Adrenal gland (tissue), 9 donors: ENCODE measurements at regions not wholly inside any gene's neighbourhood (a gene's known extent, or its start where the extent isn't known, plus 50 kb on each side); places are given as distances from the start of the nearest gene placed in this dataset.

Source experiments
- DNase-seq, 7 donors: peaks; one replicate each; pipeline ENCODE4 v3.0.0-alpha.2; 2019 to 2020
- H3K27ac ChIP-seq, 5 donors: fragments of 200-600 bp; sonication (generic) in 4 of 5; 1 replicate in 3 of 5; 2 replicates in 2 of 5; pipeline versions ENCODE4 v1.5.1 to v1.8.0; 2016 to 2020; ENCODE audit warnings: mild to moderate bottlenecking in 1 of 5
- H3K27me3 ChIP-seq: fragments of 200-600 bp; 2 replicates; pipeline ENCODE4 v1.8.0; 2021
- H3K36me3 ChIP-seq, 2 donors: fragments of 200-600 bp; replicated peaks in 1 of 2; 1 replicate in 1 of 2; 2 replicates in 1 of 2; pipeline versions ENCODE4 v1.5.1 to v1.8.0; 2018 to 2022
- H3K4me1 ChIP-seq, 2 donors: fragments of 200-600 bp; replicated peaks in 1 of 2; 1 replicate in 1 of 2; 2 replicates in 1 of 2; pipeline versions ENCODE4 v1.5.1 to v1.8.0; 2018 to 2021
- H3K4me3 ChIP-seq, 4 donors: fragments of 200-600 bp; sonication (generic) in 3 of 4; one replicate each; pipeline ENCODE4 v1.5.1; 2016 to 2018
- H3K9me3 ChIP-seq, 3 donors: fragments of 200-600 bp; sonication (generic) in 1 of 3; replicated peaks in 1 of 3; 1 replicate in 2 of 3; 2 replicates in 1 of 3; pipeline versions ENCODE4 v1.5.1 to v1.8.0; 2016 to 2021
- CTCF ChIP-seq, 6 experiments: fragments of 450-650 bp in 4 of 6; fragments of 200-600 bp in 2 of 6; sonication (generic) in 1 of 6; IDR thresholded peaks; 1 replicate in 5 of 6; 2 replicates in 1 of 6; pipeline versions ENCODE4 v1.5.1 to v1.8.0; 2016 to 2021; ENCODE audit warnings: antibody characterized with exemption in 6 of 6, mild to moderate bottlenecking in 2 of 6, moderate library complexity in 1 of 6
- POLR2A ChIP-seq, 2 donors: fragments of 450-650 bp; IDR thresholded peaks; one replicate each; pipeline ENCODE4 v1.6.1; 2017; ENCODE audit warnings: antibody characterized with exemption in 2 of 2, mild to moderate bottlenecking in 2 of 2, moderate library complexity in 1 of 2
- WGBS, 4 donors: extraction: QIAGEN DNeasy Blood & Tissue Kit in 2 of 4; methylation state at CpG; one replicate each; pipeline versions ENCODE4 v1.1.5 to v1.1.7; 2013 to 2017; 5-methylcytosine and 5-hydroxymethylcytosine counted together
- intact Hi-C, 2 donors: fragments of 100-400 bp; cut with DNase I; formaldehyde crosslinking; loops; one replicate each; pipeline versions ENCODE4 v1.14.1 to v1.15.0; 2022 to 2023
- donor health status: healthy with polysubstance abuse.
- donor health status: Bipolar disorder and iron deficiency.
- donor health status: DM: yes; HTN: yes; CAD: no.
- donor health status: DM: no; HTN: no; CAD: no.
- donor health status: DM: no; HTN: no; CAD: no.

DNA sequence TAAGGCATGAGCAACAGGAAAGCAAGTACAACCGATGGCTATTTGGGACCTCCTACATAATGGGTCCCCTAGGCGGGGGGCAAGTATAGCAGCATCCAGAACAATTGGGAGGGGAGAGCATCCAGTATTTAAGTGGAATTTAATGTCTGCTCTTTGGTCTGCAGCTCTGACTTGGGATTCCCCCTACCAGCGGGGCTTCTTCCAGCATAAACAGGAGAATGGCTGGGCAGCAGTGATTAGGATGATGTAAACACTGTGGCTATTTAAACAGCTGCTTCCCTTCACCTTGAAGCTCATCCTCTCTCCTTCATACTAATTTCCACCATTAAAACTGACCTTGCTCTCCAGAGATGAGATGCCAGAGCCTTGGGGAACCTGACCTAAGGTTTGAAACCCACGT, 73.9 kb upstream of the OXGR1 start:
- WGBS, 4 donors = 44 to 60% (median 48%) methylated on average over 4 of the region's 4 CpGs
- Histone ChIP-seq H3K4me1 (no peaks in the 10 kb centered on the region), H3K27ac (no peak overlapping the region), H3K4me3 (no peak overlapping the region), H3K27me3 (peaks cover 12% of the 10 kb centered on the region), H3K9me3 (no peaks in the 10 kb centered on the region), H3K36me3 (no peaks in the 10 kb centered on the region)
- no peak for DNase-seq
- intact Hi-C loops = no loop called here
- TF ChIP-seq POLR2A (IDR thresholded peaks at IDR 0.05) = no peak
- TF ChIP-seq CTCF (IDR thresholded peaks at IDR 0.05) = no peak

- DNase-seq = no peak
- intact Hi-C loops = no loop called here
- TF ChIP-seq POLR2A (IDR thresholded peaks at IDR 0.05) (no peak), CTCF (IDR thresholded peaks at IDR 0.05) (no peak)
- Histone ChIP-seq H3K27me3 (peaks cover 3% of the 10 kb centered on the region), H3K36me3 (no peaks in the 10 kb centered on the region), H3K9me3 (no peaks in the 10 kb centered on the region), H3K27ac (no peak overlapping the region), H3K4me1 (no peaks in the 10 kb centered on the region), H3K4me3 (no peak overlapping the region)
- 81 to 88% (median 86%) methylated on average over 8 of the region's 8 CpGs for WGBS, 4 donors
Measured at GRCh38 chr13:97069050-97069815, 75.0 kb upstream of the OXGR1 start.

DNA sequence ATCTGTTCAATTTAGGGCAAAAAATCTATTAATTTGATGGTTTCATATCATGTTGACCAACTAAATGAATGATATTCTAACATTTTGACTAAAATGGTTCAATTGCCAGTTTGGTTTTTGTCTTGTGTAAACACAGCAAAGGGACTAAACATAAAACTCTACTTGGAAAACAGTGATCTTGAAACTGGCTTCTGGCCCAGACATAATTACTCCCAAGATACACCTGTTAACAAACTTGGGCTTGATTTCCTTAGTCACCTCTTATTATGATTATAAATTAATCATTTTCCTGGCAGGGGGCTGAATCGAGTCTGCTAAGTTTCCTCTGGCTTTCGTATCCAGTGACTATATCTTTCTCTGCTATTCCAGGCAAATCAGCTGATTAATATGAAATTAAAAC, 78.0 kb upstream of the OXGR1 start:
- Histone ChIP-seq H3K27me3 (no peaks in the 10 kb centered on the region), H3K4me3 (no peak overlapping the region), H3K4me1 (no peaks in the 10 kb centered on the region), H3K27ac (no peak overlapping the region), H3K36me3 (no peaks in the 10 kb centered on the region), H3K9me3 (no peaks in the 10 kb centered on the region)
- no peak for DNase-seq
- intact Hi-C loops = no loop called here
- TF ChIP-seq CTCF (IDR thresholded peaks at IDR 0.05) (no peak), POLR2A (IDR thresholded peaks at IDR 0.05) (no peak)
- WGBS, 4 donors = 73 to 86% (median 78%) methylated on average over 2 of the region's 2 CpGs

DNA sequence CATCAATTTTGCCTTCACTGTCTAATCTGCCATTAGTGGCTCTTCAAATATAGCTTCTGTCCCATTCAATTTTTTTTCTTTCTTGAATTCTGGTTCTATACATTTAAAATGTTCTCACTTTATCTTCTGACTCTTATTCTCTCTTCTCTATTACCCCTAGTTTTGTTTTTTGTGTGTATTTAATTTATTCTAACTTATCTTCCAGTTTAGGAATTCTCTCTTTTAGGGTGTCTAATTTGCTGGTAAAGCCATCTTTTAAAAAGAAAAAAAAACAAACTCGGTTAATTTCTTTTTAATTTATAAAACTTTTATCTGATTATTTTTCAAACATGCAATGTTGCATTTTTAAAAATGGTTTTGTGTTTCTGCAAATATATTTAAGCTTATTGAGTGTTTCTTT, 80.3 kb upstream of the OXGR1 start:
- Histone ChIP-seq H3K4me1 (no peaks in the 10 kb centered on the region), H3K27ac (no peak overlapping the region), H3K27me3 (no peaks in the 10 kb centered on the region), H3K36me3 (no peaks in the 10 kb centered on the region), H3K4me3 (no peak overlapping the region), H3K9me3 (no peaks in the 10 kb centered on the region)
- WGBS, 4 donors = 36 to 56% (median 42%) methylated on average over 1 of the region's 1 CpG
- no peak for DNase-seq
- TF ChIP-seq POLR2A (IDR thresholded peaks at IDR 0.05) (no peak), CTCF (IDR thresholded peaks at IDR 0.05) (no peak)
- intact Hi-C loops = no loop called here
